CD4-positive, alpha-beta T cell treated with Interleukin-1 beta for 1 hour (primary cell): ENCODE measurements at regions not wholly inside any gene's neighbourhood (a gene's known extent, or its start where the extent isn't known, plus 50 kb on each side); places are given as distances from the start of the nearest gene placed in this dataset.

Source experiments
- DNase-seq, 2 donors: peaks; one replicate each; pipeline ENCODE4 v3.0.0-alpha.2; 2020 to 2022

- no peak for DNase-seq
Observed at GRCh38 chr21:21730512-21730911, 732.3 kb downstream of the NCAM2 start.

GRCh38 chr21:21731626-21732025 is 733.4 kb downstream of the NCAM2 start:
- no peak for DNase-seq

DNA sequence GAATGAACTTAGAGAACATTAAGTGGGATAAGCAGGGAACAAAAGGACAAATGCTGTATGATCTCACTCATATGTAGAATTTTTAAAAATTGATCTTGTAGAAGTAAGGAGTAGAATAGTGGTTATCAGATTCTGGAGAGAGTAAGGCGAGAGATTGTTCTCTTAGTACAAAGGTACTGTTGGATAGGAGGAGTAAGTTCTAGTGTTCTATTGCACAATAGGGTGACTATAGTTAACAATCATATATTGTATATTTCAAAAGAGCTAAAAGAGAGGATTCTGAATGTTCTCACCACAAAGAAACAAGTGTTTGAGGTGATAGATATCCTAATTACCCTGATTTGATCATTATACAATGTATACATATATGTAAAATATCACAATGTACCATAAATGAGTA is 735.9 kb downstream of the NCAM2 start:
- no peak for DNase-seq

- no peak for DNase-seq
Observed at GRCh38 chr21:21737186-21737585, 739.0 kb downstream of the NCAM2 start.

DNA sequence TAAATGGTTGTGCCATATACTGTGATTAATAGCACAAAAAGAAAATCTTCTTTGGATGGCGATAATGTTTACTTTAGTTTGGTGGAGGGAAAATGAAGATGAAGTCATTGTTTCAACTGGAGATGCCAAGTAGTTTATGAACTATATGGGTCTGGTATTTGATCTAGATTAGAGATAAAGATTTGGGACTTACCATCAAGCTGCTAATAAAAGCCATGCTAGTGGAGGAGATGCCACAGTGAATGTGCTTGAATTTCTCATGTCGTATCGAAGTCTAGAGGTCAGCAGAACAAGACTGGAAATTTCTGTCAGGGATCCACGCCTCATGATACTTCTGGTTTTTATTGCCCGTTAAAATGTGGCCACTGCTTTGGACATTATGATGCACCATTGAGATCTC is 742.0 kb downstream of the NCAM2 start:
- no peak for DNase-seq

DNA sequence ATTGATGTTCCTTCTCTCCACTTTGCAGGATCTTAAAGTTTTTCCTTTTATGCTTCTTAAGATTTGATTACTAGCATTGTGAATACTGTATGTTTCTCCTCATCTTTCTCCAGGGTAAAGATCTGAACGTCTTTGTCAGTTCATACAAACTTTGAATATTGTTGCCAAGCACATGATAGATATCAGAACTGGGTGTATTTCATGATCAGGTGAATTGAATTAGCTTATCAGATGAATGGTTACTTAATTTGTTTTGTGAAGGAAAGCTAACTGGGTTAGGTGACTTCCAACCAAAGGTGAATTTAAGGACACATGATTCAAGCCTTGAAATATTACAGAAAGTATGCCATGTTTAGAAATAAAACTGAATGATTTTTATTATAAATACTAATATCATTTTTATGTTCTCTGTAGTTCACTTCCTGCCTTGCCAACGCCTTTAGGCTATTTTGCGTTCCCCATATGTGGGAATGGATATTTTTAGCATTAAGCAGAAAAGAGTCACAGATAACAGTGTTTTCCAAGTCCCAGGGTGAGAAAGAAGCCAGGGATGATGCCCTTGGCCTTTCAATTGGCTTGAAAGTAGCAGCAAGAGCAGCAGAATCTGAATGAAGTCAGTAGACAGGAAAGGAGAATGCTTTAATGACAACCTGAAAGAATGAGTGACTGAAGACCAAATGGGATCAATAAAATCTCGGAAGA is 752.1 kb downstream of the NCAM2 start:
- DNase-seq: no peak

DNA sequence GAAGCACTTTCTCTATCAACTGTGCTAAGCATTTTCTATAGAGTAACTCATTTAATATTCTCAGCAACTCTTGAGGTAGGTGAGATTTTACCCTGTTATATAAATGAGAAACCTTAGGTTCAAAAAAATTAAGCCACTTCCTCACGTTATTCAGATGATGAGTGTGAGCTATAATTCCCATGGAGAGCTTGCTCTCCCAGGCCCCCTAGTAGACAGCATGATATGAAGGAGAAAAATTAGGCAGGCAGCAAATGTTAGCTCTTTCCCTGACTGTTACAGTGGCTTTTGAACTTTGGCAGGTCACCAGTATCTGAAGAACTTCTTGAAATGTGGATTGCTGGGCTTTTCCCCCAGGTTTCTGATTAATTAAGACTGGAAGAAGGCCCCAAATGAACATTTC is 753.1 kb downstream of the NCAM2 start:
- DNase-seq: no peak

- DNase-seq: no peak
Observed at GRCh38 chr21:21762855-21763254, 764.6 kb downstream of the NCAM2 start.

- no peak for DNase-seq
Observed at GRCh38 chr21:21764281-21764680, 766.1 kb downstream of the NCAM2 start.

- DNase-seq: no peak
Observed at GRCh38 chr21:21767276-21767675, 769.1 kb downstream of the NCAM2 start.

GRCh38 chr21:21788591-21788990 is 790.4 kb downstream of the NCAM2 start:
- no peak for DNase-seq

DNA sequence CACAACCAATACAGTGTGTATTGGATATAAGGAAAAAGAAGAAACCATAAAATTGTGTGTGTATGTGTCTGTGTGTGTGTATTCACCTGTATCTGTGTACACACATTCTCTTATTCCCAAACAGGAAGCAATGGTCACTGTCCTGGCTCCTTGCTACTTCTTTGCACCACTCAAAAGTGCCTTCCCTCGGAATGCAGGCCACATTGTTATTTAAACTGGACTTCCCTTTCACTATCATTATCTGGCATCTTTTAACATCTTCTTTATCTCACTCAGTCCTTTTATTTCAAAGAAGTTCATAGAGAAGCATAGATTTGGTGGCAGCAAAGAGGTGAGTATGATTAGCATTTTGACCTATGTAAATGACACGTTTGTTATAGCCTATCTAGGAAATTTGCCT is 803.7 kb downstream of the NCAM2 start:
- DNase-seq: no peak

- DNase-seq: no peak
Observed at GRCh38 chr21:21806711-21807597, 808.7 kb downstream of the NCAM2 start.

DNA sequence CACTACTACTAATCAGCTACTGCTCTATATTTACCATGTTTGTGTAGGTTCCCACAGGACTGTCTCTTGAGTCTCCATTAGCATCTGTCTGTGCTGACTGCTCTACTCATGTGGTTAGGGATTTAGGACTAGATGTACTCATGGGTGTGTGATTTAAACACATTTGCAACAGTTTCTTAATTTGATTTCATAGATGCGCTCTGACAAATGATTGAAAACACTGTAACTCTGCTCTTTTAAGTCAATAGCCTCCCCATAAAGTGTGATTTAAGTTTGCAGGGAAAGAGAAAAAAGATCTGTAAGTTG is 809.3 kb downstream of the NCAM2 start:
- no peak for DNase-seq

DNA sequence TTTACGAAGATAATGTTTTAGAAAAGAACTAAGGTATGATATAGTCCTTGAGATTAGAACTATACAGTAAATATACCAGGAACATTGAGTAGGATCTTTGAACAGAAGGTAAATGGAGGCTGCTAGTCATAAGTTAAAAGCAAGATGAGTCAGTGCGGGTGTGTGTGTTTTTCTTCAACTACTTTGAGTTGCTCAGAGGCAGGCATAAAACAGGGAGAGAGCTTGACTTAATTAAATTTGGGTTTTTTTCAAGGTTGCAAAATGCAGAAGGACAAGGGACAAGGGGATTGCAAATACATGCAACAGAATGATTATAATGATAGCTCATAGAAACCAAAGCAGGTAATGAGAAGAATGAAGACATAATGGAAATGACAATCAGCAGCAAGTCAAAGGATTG is 815.1 kb downstream of the NCAM2 start:
- no peak for DNase-seq

GRCh38 chr21:21813934-21814333 is 815.7 kb downstream of the NCAM2 start:
- DNase-seq: no peak

DNA sequence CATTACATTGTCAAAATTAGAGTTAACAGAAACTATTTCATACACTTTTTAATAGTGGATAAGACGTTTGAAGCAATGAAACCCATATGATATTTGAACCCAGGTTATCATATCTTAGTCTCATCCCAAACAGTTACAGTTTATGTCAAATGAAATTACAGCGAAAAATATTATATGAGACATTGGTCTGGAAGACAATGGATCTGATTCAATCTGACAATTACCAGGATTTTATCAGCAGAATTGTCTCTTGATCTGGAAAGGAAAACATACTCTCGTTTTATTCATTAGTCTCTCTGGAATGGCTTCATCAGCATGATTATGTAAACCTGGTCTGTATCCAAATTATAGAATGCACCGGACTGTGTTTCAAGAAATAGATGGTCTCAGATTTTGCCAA is 818.6 kb downstream of the NCAM2 start:
- DNase-seq: no peak

DNA sequence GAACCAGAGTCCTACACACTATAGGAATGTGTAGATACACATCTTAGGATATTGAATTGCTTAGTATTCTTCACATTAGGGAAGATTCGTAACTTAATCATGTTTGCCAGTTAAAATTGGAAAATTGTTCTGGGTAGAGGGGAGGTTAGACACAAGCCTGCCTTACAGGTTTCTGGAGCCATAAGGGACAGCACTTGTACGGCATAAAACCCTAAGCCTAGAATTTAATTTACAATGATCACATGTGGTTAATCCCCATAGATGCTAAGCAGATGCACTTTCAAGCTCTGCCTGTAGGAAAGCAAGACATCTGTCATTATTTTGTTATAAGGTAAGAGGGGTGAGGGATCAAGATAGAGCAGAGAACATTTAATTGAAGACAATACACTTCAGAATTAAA is 820.7 kb downstream of the NCAM2 start:
- no peak for DNase-seq

DNA sequence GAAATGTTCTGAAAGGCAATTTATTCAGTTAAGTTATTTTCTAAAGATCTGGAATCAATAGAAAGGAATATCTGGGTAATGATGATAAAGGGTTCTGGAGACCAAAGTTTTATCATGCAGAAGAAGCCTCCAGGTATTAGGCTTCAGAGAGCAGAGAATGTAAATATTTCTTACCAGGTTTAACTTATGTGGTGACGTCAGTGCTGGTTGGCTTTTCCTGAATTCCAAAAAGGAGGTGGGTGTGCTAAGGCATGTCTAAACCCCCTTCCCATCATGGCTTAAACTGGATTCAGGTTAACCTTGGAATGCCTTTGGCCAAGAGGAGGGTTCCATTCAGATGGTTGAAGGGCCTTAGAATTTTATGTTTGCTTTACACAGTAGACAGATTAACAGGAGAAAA is 829.9 kb downstream of the NCAM2 start:
- no peak for DNase-seq

- DNase-seq: no peak
Observed at GRCh38 chr21:21831036-21831435, 832.8 kb downstream of the NCAM2 start.

DNA sequence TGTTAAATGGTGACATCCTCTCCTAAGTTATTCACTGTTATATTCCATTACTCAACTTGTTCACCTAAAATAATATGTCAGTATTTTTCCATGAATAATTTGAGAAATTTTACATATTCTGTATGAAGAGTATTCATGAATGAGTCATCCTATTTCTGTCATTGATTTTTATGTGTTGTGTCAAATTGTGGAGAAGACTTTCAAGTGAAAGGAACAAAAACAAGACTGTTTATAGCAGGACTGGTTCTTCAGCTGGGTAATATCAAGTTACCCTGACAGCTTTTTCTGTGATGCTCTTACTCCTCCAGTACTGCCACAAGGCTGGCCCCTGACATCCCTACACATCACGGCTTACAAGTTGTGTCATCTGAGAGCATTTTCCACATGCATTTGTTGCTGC is 847.7 kb downstream of the NCAM2 start:
- DNase-seq: no peak

DNA sequence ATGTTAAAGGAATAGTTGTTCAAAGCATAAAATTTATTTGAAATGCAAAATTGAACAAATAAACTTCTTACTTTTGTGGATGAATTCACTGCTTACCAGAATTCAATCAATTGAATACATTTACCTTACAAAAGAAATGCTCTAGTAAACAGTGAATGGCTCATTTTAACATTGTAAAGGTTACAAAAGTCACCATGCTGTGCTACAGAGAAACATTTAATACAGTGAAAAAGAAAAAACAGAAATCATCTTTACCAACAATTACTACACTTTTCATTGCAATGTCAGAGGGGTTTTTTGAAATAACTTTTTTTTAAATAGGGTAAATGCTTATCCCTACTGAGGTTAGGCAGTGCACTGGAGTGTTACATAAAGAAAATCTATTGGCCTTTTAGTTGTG is 853.0 kb downstream of the NCAM2 start:
- no peak for DNase-seq

DNA sequence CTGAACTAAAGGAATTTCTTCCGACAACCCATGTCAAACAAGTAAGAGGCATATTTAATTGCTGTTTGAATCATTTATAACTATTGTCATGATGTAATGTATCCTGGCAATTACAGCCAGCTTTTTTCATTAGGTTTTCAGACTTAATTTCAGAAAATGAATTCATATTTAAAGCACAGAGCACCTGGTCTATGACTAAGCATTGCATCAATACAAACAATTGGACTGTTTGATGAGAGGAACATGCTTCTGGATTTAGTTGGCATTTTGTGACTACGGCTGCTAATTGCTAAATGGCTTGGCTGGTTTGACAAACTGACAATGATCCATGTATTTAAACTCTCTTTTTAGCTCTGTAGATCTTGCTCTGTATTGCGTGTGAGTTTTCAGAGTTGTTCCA is 853.4 kb downstream of the NCAM2 start:
- DNase-seq: no peak

DNA sequence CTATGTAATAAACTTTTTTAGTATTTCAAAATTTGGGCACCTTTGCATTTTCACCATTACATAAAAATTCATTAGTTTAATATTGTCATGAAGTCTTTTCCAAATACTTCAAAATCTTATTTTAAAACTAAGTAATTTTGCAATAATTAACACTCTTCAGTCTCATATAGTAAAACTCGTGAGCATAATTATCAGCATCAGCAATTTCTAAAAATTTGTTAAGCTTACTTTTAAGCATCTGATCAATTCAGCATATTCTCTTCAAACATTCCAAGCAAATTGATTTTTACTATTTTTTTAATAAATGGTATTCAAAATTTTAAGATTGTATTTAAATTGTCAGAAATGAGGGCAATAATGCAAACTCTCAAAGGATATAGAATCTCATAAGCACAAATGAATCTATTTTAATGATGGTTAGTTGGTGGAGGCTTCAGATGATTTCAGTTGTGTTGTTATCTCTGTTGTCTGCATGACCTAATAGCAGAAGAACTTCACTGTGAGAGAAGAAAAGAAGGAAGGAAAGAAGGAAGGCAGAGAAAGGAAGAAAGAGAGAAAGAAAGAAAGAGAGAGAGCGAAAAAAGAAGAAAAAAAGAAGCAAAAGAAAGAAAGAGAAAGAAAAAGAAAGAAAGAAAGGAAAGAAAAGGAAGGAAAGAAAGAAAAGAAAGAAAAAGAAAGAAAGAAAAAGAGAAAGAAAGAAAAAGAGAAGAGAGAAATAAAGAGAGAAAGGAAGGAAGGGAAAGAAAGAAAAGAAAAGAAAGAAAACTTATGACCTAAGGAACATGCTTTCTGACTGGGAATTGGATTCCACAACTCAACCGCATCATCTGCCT is 860.5 kb downstream of the NCAM2 start:
- no peak for DNase-seq
